Mesothelial cell of epicardium (in vitro differentiated cells): ENCODE measurements at regions not wholly inside any gene's neighbourhood (a gene's known extent, or its start where the extent isn't known, plus 50 kb on each side); places are given as distances from the start of the nearest gene placed in this dataset.
A peak's percentile ranks its signal among the peaks of the same experiment; 100 is the strongest.

Experiments used
- DNase-seq, 2 experiments: peaks; one replicate each; pipeline ENCODE4 v3.0.0; 2021; ENCODE audit warnings: low spot score in 2 of 2; ENCODE audit not compliant: unreplicated experiment in 2 of 2
- H3K27ac Mint-ChIP-seq: 2 replicates; pipeline ENCODE4 v1.8.0; 2021; ENCODE audit warnings: mixed read lengths
- H3K27me3 Mint-ChIP-seq: 2 replicates; pipeline ENCODE4 v1.8.0; 2021; ENCODE audit warnings: low read depth, mixed read lengths
- H3K36me3 Mint-ChIP-seq: 2 replicates; pipeline ENCODE4 v1.8.0; 2021; ENCODE audit warnings: mixed read lengths
- H3K4me1 Mint-ChIP-seq: 2 replicates; pipeline ENCODE4 v1.8.0; 2021; ENCODE audit warnings: mixed read lengths
- H3K4me3 Mint-ChIP-seq: 2 replicates; pipeline ENCODE4 v1.8.0; 2021; ENCODE audit warnings: mild to moderate bottlenecking, moderate library complexity, mixed read lengths
- H3K9me3 Mint-ChIP-seq: 2 replicates; pipeline ENCODE4 v1.8.0; 2021; ENCODE audit warnings: mixed read lengths
- CTCF ChIP-seq: fragments of 200-600 bp; sonication (generic); IDR thresholded peaks from one replicate; pipeline ENCODE4 v1.5.0; 2021; ENCODE audit warnings: antibody characterized with exemption; ENCODE audit not compliant: unreplicated experiment

GRCh38 chr5:146995878-146996277 is 117.3 kb upstream of the PPP2R2B start:
- H3K4me1 Mint-ChIP-seq, result peaks cover 8% of the 10 kb centered on the region
- peaks cover 6% of the 10 kb centered on the region for H3K27me3 Mint-ChIP-seq
- H3K4me3 Mint-ChIP-seq, result no peak overlapping the region
- no peaks in the 10 kb centered on the region for H3K36me3 Mint-ChIP-seq
- no peak for DNase-seq
- H3K9me3 Mint-ChIP-seq, result peaks cover 4% of the 10 kb centered on the region
- H3K27ac Mint-ChIP-seq, result no peak overlapping the region
- TF ChIP-seq CTCF, result no peak

GRCh38 chr5:147015405-147015804 is 136.8 kb upstream of the PPP2R2B start:
- DNase-seq, result no peak
- H3K4me3 Mint-ChIP-seq, result no peak overlapping the region
- TF ChIP-seq CTCF, result no peak
- H3K27me3 Mint-ChIP-seq, result no peaks in the 10 kb centered on the region
- H3K36me3 Mint-ChIP-seq, result no peaks in the 10 kb centered on the region
- H3K9me3 Mint-ChIP-seq, result peaks cover 5% of the 10 kb centered on the region
- H3K4me1 Mint-ChIP-seq, result peaks cover 19% of the 10 kb centered on the region
- no peak overlapping the region for H3K27ac Mint-ChIP-seq

- no peak for TF ChIP-seq CTCF
- H3K4me3 Mint-ChIP-seq, result no peak overlapping the region
- no peaks in the 10 kb centered on the region for H3K27me3 Mint-ChIP-seq
- no peak for DNase-seq
- H3K27ac Mint-ChIP-seq, result no peak overlapping the region
- H3K36me3 Mint-ChIP-seq, result no peaks in the 10 kb centered on the region
- peaks cover 29% of the 10 kb centered on the region for H3K4me1 Mint-ChIP-seq
- H3K9me3 Mint-ChIP-seq, result peaks cover 5% of the 10 kb centered on the region
Measured at GRCh38 chr5:147017191-147017590, 138.6 kb upstream of the PPP2R2B start.

GRCh38 chr5:147017621-147018020 is 139.1 kb upstream of the PPP2R2B start:
- Mint-ChIP-seq H3K9me3 (peaks cover 5% of the 10 kb centered on the region), H3K4me3 (no peak overlapping the region), H3K36me3 (no peaks in the 10 kb centered on the region), H3K27ac (no peak overlapping the region), H3K4me1 (peaks cover 29% of the 10 kb centered on the region), H3K27me3 (no peaks in the 10 kb centered on the region)
- DNase-seq, result no peak
- TF ChIP-seq CTCF, result no peak

GRCh38 chr5:147018812-147019211 is 140.3 kb upstream of the PPP2R2B start:
- peak overlapping the region; percentile 74 for H3K27ac Mint-ChIP-seq
- DNase-seq, result no peak
- H3K36me3 Mint-ChIP-seq, result no peaks in the 10 kb centered on the region
- H3K9me3 Mint-ChIP-seq, result peaks cover 9% of the 10 kb centered on the region
- no peak for TF ChIP-seq CTCF
- H3K4me3 Mint-ChIP-seq, result no peak overlapping the region
- no peaks in the 10 kb centered on the region for H3K27me3 Mint-ChIP-seq
- peaks cover 29% of the 10 kb centered on the region for H3K4me1 Mint-ChIP-seq

- no peak for DNase-seq
- Mint-ChIP-seq H3K36me3 (peaks cover 2% of the 10 kb centered on the region), H3K27ac (no peak overlapping the region), H3K27me3 (no peaks in the 10 kb centered on the region), H3K9me3 (peaks cover 18% of the 10 kb centered on the region), H3K4me1 (peaks cover 8% of the 10 kb centered on the region), H3K4me3 (no peak overlapping the region)
- TF ChIP-seq CTCF, result no peak
Measured at GRCh38 chr5:147036691-147037245, 158.2 kb upstream of the PPP2R2B start.
